Endothelial cell (in vitro differentiated cells): ENCODE measurements at regions not wholly inside any gene's neighbourhood (a gene's known extent, or its start where the extent isn't known, plus 50 kb on each side); places are given as distances from the start of the nearest gene placed in this dataset.
A peak's percentile ranks its signal among the peaks of the same experiment; 100 is the strongest.

ENCODE experiments used
- DNase-seq: peaks from one replicate; pipeline ENCODE4 v3.0.0; 2021; ENCODE audit warnings: low spot score
- H3K27ac Mint-ChIP-seq: one replicate; pipeline ENCODE4 v1.8.0; 2021; ENCODE audit warnings: mixed read lengths, inconsistent platforms; ENCODE audit not compliant: unreplicated experiment
- H3K27me3 Mint-ChIP-seq: one replicate; pipeline ENCODE4 v1.8.0; 2021; ENCODE audit warnings: mild to moderate bottlenecking, moderate library complexity, mixed read lengths, inconsistent platforms; ENCODE audit not compliant: unreplicated experiment
- H3K36me3 Mint-ChIP-seq: one replicate; pipeline ENCODE4 v1.8.0; 2021; ENCODE audit warnings: mild to moderate bottlenecking, low read depth, mixed read lengths, inconsistent platforms; ENCODE audit not compliant: unreplicated experiment
- H3K4me1 Mint-ChIP-seq: one replicate; pipeline ENCODE4 v1.8.0; 2021; ENCODE audit warnings: mild to moderate bottlenecking, mixed read lengths, inconsistent platforms; ENCODE audit not compliant: unreplicated experiment
- H3K4me3 Mint-ChIP-seq: one replicate; pipeline ENCODE4 v1.8.0; 2021; ENCODE audit warnings: mild to moderate bottlenecking, mixed read lengths, inconsistent platforms; ENCODE audit not compliant: unreplicated experiment
- H3K9me3 Mint-ChIP-seq: one replicate; pipeline ENCODE4 v1.8.0; 2021; ENCODE audit warnings: mixed read lengths, inconsistent platforms; ENCODE audit not compliant: unreplicated experiment
- TF ChIP-seq, protein P1 (sequence below): fragments of 200-600 bp; sonication (generic); IDR thresholded peaks from one replicate; pipeline ENCODE4 v1.5.0; 2021; ENCODE audit warnings: antibody characterized with exemption; ENCODE audit not compliant: unreplicated experiment

GRCh38 chr1:63155437-63155836 is 166.9 kb upstream of the FOXD3 start:
- Mint-ChIP-seq H3K9me3 (no peaks in the 10 kb centered on the region), H3K36me3 (no peaks in the 10 kb centered on the region), H3K4me3 (no peak overlapping the region), H3K4me1 (no peaks in the 10 kb centered on the region), H3K27ac (no peak overlapping the region), H3K27me3 (no peaks in the 10 kb centered on the region)
- TF ChIP-seq, protein P1, sequence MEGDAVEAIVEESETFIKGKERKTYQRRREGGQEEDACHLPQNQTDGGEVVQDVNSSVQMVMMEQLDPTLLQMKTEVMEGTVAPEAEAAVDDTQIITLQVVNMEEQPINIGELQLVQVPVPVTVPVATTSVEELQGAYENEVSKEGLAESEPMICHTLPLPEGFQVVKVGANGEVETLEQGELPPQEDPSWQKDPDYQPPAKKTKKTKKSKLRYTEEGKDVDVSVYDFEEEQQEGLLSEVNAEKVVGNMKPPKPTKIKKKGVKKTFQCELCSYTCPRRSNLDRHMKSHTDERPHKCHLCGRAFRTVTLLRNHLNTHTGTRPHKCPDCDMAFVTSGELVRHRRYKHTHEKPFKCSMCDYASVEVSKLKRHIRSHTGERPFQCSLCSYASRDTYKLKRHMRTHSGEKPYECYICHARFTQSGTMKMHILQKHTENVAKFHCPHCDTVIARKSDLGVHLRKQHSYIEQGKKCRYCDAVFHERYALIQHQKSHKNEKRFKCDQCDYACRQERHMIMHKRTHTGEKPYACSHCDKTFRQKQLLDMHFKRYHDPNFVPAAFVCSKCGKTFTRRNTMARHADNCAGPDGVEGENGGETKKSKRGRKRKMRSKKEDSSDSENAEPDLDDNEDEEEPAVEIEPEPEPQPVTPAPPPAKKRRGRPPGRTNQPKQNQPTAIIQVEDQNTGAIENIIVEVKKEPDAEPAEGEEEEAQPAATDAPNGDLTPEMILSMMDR, result no peak
- no peak for DNase-seq

DNA sequence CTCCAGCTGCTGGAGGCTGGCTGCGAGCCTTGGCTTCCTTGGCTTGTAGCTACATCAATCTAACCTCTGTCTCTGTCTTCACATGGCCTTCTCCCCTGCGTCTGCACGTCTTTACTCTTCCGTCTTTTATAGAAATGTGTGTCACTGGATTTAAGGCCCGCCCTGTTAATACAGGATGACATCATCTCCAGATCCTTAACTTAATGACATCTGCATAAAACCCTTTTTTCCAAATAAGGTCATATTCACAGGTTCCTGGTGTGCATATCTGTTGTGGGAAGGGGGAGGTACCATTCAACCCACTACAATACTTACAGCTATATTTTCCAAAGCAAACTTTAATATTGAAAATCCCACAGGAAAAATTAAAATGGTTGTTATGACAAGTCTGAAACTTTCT is 165.3 kb upstream of the FOXD3 start:
- no peaks in the 10 kb centered on the region for H3K4me1 Mint-ChIP-seq

DNA sequence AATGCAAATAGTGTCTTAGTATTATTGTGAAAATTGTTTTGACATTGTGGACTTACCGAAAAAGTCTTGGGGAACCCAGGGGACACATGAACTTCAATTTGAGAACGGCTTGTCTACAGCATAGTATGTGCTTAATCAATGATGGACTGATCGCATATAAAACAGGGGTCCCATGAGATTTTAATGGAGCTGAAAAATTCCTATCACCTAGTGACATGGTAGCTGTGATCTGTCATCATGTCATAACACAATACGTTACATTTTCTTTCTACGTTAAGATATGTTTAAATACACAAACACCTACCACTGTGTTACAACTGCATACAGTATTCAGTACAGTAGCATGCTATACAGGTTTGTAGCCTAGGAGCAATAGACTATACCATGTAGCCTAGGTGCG is 153.3 kb upstream of the FOXD3 start:
- no peak overlapping the region for H3K27ac Mint-ChIP-seq
- DNase-seq, result no peak
- TF ChIP-seq, protein P1, result no peak
- no peaks in the 10 kb centered on the region for H3K36me3 Mint-ChIP-seq
- H3K9me3 Mint-ChIP-seq, result no peaks in the 10 kb centered on the region
- H3K4me1 Mint-ChIP-seq, result no peaks in the 10 kb centered on the region
- peaks cover 1% of the 10 kb centered on the region for H3K27me3 Mint-ChIP-seq
- H3K4me3 Mint-ChIP-seq, result no peak overlapping the region

More for the DNA sequence above, 165.3 kb upstream of the FOXD3 start:
- H3K27me3 Mint-ChIP-seq, result no peaks in the 10 kb centered on the region
- DNase-seq, result no peak
- TF ChIP-seq, protein P1, result no peak
- no peaks in the 10 kb centered on the region for H3K36me3 Mint-ChIP-seq
- H3K4me3 Mint-ChIP-seq, result no peak overlapping the region
- H3K27ac Mint-ChIP-seq, result no peak overlapping the region
- no peaks in the 10 kb centered on the region for H3K9me3 Mint-ChIP-seq

- Mint-ChIP-seq H3K4me3 (no peak overlapping the region), H3K4me1 (no peaks in the 10 kb centered on the region), H3K9me3 (no peaks in the 10 kb centered on the region), H3K27ac (no peak overlapping the region), H3K27me3 (peaks cover 1% of the 10 kb centered on the region), H3K36me3 (no peaks in the 10 kb centered on the region)
- TF ChIP-seq, protein P1, result no peak
- no peak for DNase-seq
Observed at GRCh38 chr1:63173161-63173560, 149.2 kb upstream of the FOXD3 start.

GRCh38 chr1:63189677-63190076 is 132.7 kb upstream of the FOXD3 start:
- H3K4me1 Mint-ChIP-seq, result no peaks in the 10 kb centered on the region
- no peaks in the 10 kb centered on the region for H3K9me3 Mint-ChIP-seq
- H3K27ac Mint-ChIP-seq, result no peak overlapping the region
- H3K36me3 Mint-ChIP-seq, result no peaks in the 10 kb centered on the region
- TF ChIP-seq, protein P1, result peak; percentile 45
- no peak for DNase-seq
- H3K4me3 Mint-ChIP-seq, result no peak overlapping the region
- H3K27me3 Mint-ChIP-seq, result peaks cover 2% of the 10 kb centered on the region
